ENCODE measurements at regions not wholly inside any gene's neighbourhood (a gene's known extent, or its start where the extent isn't known, plus 50 kb on each side); places are given as distances from the start of the nearest gene placed in this dataset.

DNA sequence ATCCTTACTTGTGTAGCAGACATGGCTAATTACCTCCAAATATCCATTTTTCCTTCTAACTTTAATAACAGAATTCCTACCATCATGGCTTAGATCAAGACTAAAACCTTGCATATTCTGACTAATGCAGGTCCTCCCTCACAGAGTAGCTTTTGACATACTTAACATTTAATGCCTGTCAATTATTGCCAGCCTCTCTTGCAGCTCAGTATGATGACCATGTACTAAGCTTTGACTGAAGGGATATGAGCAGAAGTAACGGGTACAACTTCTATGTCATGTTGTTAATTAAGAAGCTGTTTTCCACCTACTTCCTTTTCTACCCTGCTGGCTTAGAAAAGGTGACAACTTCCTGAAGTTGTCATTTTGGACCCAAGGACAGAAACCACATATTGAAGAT is 533.4 kb downstream of the PSAT1 start:
- TF ChIP-seq CTCF (IDR thresholded peaks at IDR 0.05 in 4 of 5, conservative IDR thresholded peaks at IDR 0.05 in 1 of 5): no peak
- no peak for TF ChIP-seq POLR2A (IDR thresholded peaks at IDR 0.05)

Data from gastrocnemius medialis (tissue), 4 donors.